Epithelial cell of proximal tubule (primary cell): ENCODE measurements at regions not wholly inside any gene's neighbourhood (a gene's known extent, or its start where the extent isn't known, plus 50 kb on each side); places are given as distances from the start of the nearest gene placed in this dataset.

Source experiments
- DNase-seq: peaks from one replicate; pipeline ENCODE4 v3.0.0-alpha.2; 2011; ENCODE audit warnings: low read depth
- H3K4me3 ChIP-seq: 2 replicates; pipeline ENCODE4 v1.5.1; 2011; ENCODE audit warnings: low read depth, mild to moderate bottlenecking, low read length
- CTCF ChIP-seq: conservative IDR thresholded peaks from 2 replicates; pipeline ENCODE4 v1.5.1; 2012; ENCODE audit warnings: low read depth, mild to moderate bottlenecking, low read length

GRCh38 chr11:119481021-119481666 is 58.2 kb upstream of the THY1 start:
- peak; percentile 89 for TF ChIP-seq CTCF
- no peak for DNase-seq
- peak overlapping the region; percentile 3 for H3K4me3 ChIP-seq

GRCh38 chr11:119480380-119481020 is 57.5 kb upstream of the THY1 start:
- no peak overlapping the region for H3K4me3 ChIP-seq
- no peak for DNase-seq
- no peak for TF ChIP-seq CTCF

- DNase-seq: no peak
- TF ChIP-seq CTCF: peak; percentile 45
- no peak overlapping the region for H3K4me3 ChIP-seq
These were observed 56.8 kb upstream of the THY1 start for GRCh38 chr11:119479685-119480275.

GRCh38 chr11:119478711-119479285 is 55.8 kb upstream of the THY1 start:
- TF ChIP-seq CTCF: no peak
- H3K4me3 ChIP-seq: no peak overlapping the region
- no peak for DNase-seq

- no peak for TF ChIP-seq CTCF
- no peak overlapping the region for H3K4me3 ChIP-seq
- DNase-seq: no peak
These were observed 53.8 kb upstream of the THY1 start for GRCh38 chr11:119476666-119477331.

GRCh38 chr11:119476038-119476437 is 53.1 kb upstream of the THY1 start:
- no peak for DNase-seq
- no peak overlapping the region for H3K4me3 ChIP-seq
- no peak for TF ChIP-seq CTCF
